ENCODE measurements at regions not wholly inside any gene's neighbourhood (a gene's known extent, or its start where the extent isn't known, plus 50 kb on each side); places are given as distances from the start of the nearest gene placed in this dataset.

- DNase-seq = no peak
Observed at GRCh38 chr9:1712861-1713450, 302.2 kb upstream of the SMARCA2 start.

- no peak for DNase-seq
Observed at GRCh38 chr9:1713841-1714240, 301.3 kb upstream of the SMARCA2 start.

DNA sequence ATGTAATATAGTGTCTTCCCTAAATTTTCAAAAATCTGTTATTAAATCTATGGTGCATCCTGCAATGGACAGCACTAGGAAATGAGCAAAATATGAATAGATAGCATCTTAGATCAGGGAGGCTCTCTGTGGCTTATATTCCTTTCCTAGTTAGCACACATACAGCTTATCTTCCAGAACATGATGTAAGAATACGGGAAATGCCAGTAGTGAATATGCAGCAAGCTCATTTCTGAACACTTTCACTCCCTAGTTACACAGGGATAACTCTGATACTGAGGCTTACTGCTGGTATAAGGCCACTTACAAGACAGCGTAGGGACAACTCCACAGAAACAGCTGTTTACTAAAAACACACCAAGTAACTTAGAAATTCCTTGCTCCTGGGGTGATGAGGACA lies 297.3 kb upstream of the SMARCA2 start:
- DNase-seq = no peak

DNA sequence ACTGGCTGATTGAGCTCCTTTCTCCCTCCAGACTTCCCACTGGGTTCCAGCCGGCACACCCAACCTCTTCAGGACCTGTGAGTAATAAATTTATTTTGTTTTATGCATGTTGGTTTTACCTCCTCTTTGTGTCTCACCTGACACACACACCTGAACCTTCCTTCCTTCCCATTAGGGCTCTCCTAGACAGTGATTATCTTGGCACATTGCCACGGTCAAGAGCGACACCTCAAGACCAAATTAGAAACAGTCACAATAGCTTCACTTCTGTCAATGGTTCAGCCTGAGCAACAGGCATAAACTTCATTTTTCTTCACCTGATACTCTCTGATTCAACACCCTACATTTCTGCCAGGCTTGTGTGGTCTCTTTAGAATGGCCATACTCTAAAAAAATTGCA lies 296.3 kb upstream of the SMARCA2 start:
- DNase-seq = no peak

- no peak for DNase-seq
Observed at GRCh38 chr9:1721196-1721595, 294.0 kb upstream of the SMARCA2 start.

DNA sequence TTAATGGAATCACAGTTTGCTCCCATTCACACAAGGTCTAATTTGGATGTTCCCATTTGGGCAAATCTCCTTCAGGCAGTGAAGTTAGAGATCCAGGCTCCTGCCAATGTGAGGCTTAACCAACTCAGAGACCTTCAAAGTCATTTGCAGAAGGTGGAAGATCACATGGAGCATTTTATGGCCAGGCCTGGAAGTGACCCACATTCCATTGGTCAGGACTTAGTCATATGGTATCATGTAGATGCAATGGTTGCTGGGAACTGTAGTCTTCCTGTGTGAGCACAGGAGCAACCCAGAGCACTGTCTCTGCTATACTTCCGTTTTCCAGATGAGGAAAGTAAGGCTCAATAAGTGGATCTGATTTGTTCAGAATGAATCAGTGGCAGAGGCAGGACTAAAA lies 292.7 kb upstream of the SMARCA2 start:
- peak in 1 of 5 experiments; percentile 1 for DNase-seq

DNA sequence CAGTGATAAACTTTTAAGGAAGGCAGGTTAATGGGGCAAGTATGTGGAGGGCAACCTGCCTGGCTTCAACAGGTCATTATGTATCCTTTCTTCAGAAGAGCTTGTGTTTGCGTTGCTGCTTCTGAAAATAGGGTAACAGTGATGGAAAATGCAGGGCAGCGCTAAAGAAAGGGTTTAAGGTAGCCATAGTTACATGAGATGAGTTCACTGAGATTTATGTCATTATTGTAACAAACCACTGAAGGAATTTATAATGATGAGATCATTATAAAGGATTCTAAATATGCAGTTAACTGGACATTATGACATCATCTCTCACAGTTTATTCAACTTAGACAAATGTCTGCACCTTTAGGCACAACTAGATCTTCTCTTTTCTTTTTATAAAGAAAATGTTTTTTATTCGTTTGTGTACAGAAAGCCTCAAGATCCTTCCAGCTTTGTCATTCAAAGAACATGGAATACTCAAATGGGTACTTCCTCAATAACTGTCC lies 291.6 kb upstream of the SMARCA2 start:
- no peak for DNase-seq

DNA sequence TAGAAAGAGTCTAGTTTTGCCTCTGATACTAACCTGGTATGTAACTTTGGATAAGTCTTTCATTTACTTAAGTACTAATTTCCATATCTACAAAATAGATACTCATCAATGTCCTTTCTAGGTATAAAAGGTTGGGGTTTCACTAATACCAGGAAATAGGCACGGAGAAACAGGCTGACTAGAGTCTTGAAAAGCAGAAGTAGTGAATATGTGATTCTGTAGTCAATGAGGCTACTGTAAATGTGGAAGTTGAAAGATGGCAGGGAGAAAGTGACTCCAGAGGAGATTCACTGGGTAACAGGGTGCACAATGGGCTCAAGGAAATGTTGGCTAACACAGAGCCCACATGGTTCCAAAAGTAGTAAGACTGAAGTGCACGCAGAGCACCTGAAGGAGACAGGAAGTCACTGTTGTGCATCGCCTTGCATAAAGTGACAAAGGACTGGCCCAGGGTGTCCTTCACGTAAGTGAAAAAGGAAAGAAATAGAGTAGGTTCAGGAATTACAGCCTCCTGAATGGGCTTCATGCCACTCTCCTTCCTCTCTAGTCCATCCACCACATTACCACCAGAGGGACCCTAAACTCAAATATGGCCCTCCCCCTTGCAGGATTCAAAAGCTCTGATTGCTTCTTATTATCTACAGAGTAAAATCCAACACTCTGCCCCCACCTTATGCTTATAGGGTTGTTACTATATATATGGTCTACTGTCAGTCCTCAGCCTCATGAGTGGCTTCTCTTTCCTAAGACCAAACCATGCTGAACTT lies 288.0 kb upstream of the SMARCA2 start:
- DNase-seq = peak in 1 of 5 experiments; percentile 5

DNA sequence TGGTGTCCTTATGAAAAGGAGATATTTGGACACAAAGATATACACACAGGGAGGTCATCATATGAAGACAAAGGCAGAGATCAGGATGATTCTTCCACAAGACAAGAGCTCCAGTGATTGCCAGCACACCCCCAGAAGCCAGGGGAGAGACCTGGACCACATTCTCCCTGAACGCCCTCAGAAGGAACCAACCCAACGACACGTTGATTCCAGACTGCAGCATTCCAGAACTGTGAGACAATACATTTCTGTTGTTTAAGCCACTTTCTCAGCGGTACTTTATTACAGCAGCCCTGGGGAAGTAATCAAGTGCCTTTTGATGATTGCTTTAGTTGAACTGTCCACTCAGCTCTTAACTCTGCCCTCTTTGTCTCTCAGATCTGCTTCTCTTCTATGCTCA lies 285.5 kb upstream of the SMARCA2 start:
- no peak for DNase-seq

DNA sequence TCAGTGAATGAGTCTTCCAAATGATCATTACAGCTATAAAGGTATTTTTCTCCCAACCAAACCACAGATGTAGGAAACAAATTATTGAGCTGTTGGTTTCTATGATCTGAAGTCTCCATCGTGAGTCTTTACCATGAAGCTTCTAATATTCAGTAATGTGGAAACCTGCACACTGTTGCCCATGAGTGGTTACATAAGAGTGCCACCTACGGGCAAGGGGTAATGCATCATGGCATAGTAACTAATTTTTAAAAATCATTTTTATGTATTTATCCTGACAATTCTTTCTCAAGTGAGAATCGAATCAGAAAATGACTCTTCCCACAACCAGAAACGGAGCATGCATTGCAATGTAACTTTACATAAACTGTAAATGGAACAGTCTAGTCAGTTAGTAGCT lies 282.5 kb upstream of the SMARCA2 start:
- DNase-seq = no peak

DNA sequence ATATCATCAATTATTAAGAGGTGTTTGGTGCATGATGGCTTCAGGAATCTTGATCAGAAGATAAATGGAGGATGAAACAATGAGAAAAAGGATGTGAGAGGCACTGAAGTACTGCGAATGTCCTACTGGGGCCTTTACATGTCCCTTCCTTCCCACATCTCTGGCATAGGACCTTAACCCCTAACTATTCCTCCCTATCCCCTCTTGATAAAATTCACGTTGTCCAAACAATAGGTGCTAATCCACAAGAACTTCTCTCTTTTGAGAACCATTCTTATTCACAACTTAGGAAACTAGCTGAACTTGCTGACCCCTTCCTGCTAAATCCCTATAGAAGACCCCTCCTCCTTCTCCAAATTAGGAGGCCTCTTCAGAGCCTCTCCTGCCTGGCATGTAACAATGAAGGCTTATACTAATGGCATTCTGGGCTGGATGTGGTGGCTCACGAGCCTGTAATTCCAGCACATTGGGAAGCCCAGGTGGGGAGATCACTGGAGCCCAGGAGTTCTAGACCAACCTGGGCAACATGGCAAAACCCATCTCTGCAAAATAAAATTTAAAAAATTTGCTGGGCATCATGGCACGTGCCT lies 276.5 kb upstream of the SMARCA2 start:
- DNase-seq = no peak

DNA sequence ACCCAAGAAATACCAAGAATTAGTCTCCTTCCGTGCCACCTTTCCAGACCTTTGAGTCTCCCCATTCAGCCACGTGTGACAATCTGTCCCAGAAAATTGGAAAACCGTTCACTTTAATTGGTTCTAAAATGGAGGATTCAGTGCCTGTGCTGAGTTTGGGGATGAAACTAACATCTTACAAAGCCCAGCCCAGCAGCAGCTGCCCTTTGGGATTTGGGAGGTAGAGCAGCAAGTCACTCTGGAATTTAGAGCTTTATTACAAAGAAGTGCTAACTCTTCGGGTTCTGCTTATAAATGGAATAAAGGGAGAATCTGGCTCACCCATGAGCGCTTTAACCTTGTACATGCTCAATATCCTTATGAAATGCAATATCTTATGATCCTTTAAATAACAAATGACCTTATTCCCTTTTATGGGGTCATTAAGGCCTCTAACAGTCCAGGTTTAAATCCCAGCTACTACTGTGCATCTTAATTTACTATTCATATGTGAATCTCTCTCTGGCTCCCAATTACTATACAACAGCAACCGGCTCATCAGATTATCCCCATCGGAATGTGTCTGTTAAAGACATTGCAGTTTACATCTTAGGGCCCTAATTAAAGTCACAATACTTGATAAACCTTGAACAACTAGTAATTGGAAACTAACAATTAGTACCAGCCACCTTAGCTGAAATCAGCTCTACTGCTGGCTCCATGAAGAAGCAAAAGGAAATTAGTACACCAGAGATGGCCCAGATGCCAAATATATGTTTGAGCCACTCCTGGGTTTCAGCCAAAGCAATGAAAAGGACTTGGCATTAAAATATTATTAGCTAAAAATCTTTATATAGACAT lies 271.8 kb upstream of the SMARCA2 start:
- no peak for DNase-seq

DNA sequence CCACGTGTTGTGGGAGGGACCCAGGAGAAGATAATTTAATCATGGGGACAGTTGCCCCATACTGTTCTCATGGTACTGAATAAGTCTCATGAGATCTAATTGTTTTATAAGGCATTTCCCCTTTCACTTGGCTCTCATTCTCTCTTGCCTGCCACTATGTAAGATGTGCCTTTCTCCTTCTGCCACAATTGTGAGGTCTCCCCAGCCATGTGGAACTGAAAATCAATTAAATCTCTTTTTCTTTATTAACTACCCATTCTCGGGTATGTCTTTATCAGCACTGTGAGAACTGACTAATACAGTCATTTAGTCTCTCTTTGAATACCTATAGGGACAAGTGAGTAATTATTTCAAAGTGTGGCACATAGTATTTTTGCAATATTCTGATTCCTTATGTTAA lies 269.2 kb upstream of the SMARCA2 start:
- no peak for DNase-seq

- DNase-seq = no peak
Observed at GRCh38 chr9:1747417-1747967, 267.7 kb upstream of the SMARCA2 start.

GRCh38 chr9:1748407-1748806 lies 266.7 kb upstream of the SMARCA2 start:
- no peak for DNase-seq

- no peak for DNase-seq
Observed at GRCh38 chr9:1757186-1757585, 258.0 kb upstream of the SMARCA2 start.

DNA sequence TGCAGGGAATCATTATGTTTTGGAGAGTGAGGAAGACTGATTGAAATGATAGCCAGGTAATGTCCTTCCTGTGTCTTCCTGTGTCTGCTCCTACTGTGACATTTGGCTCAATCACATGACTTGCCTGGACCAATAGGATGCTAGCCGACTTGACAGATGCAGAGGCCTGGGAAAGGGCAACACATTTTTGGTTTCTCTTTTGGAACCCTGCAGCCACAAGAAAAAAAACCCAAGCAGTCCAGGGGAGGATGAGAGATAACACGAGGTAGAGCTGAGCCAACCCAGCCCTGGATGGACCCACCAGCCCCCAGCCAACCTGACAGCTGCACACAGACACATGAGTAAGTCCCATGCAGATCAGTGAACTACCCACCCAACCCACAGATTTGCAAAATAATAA lies 256.1 kb upstream of the SMARCA2 start:
- peak in 1 of 5 experiments; percentile 3 for DNase-seq

- no peak for DNase-seq
Observed at GRCh38 chr9:1759771-1760300, 255.3 kb upstream of the SMARCA2 start.

- DNase-seq = no peak
Observed at GRCh38 chr9:1761807-1762206, 253.3 kb upstream of the SMARCA2 start.

DNA sequence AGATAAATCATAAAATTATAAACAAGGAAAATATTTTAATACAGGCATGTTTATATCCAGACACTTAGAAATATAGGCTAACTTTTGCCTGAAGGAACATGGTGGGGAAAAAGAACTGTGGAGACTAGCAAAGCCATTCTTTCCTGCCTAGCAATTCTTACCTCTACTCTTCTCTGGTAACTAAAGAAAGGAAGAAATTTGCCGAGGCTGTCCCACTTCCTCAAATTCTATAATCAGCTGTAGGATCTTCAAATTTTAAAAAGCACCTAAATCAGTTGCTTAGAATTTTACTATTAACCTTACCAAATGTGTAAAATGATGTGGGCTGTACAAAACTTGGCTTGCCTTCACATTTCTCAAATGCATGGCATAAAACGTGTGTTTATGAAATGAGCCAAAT lies 249.1 kb upstream of the SMARCA2 start:
- DNase-seq = no peak

DNA sequence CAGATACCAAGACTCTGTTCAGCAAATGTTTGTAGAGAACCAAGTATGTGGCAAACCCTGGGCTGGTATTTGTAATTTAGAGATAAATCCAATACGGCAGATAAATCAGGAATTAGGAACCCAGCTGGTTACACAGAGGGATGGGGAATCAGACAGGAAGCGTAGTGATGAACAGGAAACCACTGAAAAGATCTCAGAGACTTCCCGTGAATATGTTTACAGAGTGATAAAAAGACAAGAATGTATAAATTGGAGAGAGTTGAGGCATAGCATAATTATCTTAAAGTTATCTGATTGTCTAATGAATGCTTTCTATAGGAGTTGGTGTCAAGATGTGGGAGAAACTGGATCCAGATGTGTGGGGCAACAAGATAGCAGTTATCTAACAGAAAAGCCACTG lies 246.6 kb upstream of the SMARCA2 start:
- DNase-seq = no peak

- no peak for DNase-seq
Observed at GRCh38 chr9:1771094-1771789, 243.9 kb upstream of the SMARCA2 start.

All from T-helper 2 cell (primary cell).